Fibroblast of skin of abdomen (primary cell): ENCODE measurements at regions not wholly inside any gene's neighbourhood (a gene's known extent, or its start where the extent isn't known, plus 50 kb on each side); places are given as distances from the start of the nearest gene placed in this dataset.

Source experiments
- DNase-seq: peaks from one replicate; pipeline ENCODE4 v3.0.0-alpha.2; 2013

DNA sequence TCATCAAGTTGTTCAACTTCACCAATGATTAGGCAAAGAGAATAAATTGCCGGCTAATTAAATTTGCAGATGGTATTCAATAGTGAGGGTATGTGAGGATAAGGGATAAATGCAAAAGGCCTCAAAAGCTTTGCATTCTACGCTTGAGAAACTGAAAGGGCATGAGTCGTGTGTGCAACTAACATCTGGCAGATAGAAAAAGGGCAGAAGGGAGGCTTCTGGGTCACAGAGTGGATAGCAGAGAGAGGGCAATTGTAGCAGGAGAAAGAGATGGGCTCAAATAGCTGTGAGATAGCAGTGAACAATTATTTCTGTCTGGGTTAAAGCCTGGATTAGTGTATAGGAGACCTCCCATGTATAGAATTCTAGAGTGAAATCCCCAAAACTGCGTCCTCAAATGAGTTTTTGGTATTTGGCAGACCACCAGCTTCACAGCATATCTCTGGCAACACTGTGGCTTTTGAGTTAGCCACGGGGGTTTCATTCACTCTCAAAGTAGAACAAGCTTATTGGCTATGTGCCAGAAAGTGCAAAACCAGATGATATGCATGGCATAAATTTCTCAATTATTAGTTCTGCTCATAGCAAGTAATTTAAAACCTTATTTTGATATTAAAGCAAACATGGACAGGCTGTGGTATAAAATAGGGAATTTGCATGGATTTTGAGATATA is 586.3 kb downstream of the BRINP1 start:
- no peak for DNase-seq

DNA sequence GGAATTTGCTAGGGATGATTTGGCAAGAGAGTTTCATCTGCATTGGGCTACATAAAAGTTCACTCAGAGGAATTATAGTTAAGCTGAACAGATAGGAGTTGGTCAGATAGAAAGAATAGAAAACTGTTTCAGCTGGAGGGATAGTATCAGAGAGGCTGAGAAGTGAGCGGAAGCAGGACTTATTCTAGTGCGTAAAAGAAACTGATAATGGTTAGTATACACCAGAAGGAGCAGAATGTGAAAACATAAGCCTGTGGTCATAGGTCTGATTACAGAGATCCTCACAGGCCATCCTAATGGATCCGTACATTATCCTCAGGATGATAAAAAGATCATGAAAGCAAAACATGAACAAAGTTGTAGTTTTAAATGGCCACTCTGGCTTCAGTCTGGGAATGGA is 585.2 kb downstream of the BRINP1 start:
- DNase-seq, result no peak

DNA sequence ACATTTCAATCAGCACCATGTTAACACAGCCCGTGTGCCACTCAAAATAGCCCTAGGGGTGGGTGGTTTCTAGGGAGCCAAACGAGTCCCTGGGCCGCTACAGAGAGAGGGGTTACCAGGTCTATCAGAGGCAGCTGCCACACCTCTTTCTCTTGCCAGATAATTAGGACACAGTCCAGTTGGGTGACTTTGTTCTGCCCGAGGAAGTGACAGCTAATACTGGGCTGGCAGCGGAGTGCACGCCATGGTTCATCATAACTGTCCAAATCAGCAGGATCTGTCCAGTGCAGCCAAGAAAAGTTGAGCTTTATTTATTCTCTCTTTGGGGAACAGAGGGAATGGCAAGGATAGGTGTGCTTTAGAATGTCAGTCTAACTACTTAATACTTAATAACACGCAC is 583.8 kb downstream of the BRINP1 start:
- DNase-seq, result no peak

GRCh38 chr9:118786877-118787276 is 582.4 kb downstream of the BRINP1 start:
- no peak for DNase-seq

GRCh38 chr9:118809160-118809625 is 560.0 kb downstream of the BRINP1 start:
- no peak for DNase-seq

DNA sequence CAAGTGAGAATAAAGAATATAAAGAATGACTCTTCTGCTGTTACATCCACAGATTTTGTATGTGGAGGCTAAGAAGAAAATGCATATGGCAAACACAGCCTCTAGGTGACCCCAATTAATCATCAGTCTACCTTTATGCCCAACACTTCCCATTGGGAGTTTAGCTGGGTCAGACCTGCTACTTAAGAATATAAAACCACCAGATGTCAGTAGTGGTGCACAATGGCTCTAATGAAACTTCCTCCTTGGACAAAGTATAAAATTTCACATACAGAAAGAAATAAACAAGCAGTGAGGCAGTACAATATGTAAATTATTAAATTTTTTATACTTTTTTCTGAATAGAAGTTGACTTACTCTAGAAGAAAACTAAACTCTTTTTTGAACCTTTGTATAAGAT is 539.9 kb downstream of the BRINP1 start:
- peak; percentile 2 for DNase-seq

GRCh38 chr9:118832371-118832770 is 536.9 kb downstream of the BRINP1 start:
- no peak for DNase-seq

DNA sequence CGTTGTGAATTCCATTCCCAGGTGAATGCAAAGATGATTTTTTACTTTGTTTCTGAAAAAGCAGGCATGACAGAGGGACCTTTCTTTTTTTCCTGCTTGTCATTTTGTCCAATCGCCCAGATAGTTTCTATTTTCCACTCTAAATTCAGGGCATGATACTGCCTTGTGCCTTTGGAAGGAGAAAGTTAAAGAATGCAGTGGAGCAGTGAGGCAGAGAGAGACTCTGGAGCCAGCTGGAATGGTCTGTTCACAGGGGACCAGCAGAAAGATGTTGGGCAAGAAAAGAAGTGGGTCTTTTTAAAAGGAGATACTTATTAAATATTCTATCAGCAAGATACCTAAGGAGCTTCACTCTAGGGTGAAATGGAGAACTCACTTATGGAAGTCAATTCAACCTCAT is 532.3 kb downstream of the BRINP1 start:
- DNase-seq, result no peak

- no peak for DNase-seq
Measured at GRCh38 chr9:118871531-118871930, 497.7 kb downstream of the BRINP1 start.

DNA sequence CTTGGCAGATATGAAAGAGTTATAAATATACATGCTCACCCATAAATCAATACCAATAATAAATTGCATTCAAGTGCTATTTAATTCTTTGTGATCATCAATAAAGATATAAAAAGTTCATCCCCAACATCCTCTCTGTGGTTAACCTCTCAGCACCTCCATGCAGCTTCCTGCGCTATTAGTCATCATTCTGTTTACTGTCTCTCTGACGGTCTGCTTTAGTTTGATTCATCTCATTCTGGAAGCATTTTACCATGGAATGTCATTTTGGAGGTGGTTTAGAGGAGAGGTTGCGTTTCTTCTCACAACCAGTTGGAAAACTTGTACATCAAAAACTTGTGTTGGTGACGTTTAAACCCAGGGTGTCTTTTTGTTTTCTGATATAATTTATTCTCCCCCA is 486.6 kb downstream of the BRINP1 start:
- peak; percentile 76 for DNase-seq

- DNase-seq, result no peak
Measured at GRCh38 chr9:118883411-118883810, 485.8 kb downstream of the BRINP1 start.

GRCh38 chr9:118891213-118891612 is 478.0 kb downstream of the BRINP1 start:
- DNase-seq, result no peak

DNA sequence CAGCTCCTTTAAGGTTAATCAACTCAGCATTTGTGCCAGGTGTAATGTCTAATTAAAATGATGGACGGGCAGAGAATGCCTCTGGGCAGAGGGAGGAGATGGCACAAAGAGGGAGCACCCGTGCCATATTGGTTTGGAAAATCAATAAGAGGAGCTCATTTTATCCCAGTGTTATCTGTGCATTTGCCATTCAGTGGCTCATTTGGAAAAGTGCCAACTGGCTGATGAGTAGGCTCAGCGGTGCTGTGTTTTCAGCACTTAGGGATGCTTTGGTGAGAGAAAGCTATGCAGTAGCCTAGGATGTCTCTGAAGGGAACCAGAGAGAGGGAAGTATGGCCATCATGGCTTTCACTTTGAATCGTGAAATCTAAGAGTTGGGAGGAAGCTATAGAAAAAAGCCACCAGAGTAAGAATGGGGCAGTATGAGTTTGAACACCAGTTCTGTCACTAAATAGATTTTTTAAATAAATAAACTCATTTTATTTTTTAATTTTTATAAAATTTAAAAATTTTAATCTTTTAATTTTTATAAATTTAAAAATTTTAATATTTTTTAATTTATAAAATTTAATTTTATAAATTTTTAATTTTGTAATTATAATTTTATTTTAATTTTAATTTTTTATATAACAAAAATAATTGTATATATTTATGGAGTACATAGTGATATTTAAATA is 472.8 kb downstream of the BRINP1 start:
- no peak for DNase-seq

- no peak for DNase-seq
Measured at GRCh38 chr9:118918180-118918579, 451.1 kb downstream of the BRINP1 start.

GRCh38 chr9:118928722-118929121 is 440.5 kb downstream of the BRINP1 start:
- DNase-seq, result no peak

GRCh38 chr9:118929287-118929686 is 439.9 kb downstream of the BRINP1 start:
- DNase-seq, result peak; percentile 88

DNA sequence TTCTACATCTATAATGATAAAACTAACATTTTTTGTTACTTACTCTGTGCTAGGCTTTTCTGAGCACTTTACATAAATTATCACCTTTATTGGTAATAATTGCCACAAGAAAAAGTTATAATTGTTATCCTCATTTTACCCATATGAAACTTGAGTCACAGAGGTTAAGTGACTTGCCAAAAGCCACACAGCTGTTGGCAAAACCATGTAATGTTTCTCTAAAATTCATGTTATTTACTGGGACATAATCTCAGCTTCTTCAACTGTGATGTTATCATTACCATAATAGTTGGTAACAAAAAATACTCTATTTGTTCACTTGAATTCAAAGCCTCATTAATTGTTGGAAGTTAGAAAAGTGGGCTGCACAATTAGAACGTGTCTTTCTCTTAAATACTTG is 437.3 kb downstream of the BRINP1 start:
- DNase-seq, result no peak

GRCh38 chr9:118938581-118938980 is 430.7 kb downstream of the BRINP1 start:
- no peak for DNase-seq

DNA sequence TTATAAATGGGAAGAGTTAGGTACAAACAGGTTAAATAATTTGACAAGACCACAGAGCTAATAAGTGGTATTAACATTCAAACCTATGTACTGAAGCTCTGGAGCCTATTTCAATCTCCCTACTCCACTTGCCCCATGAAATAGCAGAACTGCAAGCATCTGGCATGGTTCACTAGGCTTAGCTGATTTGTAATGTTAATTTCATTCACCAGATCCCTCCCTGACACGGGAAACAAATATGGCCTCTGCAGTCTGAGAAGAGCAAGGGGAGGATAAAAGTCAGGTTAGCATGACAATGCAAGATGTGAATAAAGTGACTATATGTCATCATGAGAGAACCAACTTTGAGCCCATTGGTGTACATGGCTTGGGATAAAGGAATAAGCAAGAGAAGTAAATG is 428.8 kb downstream of the BRINP1 start:
- DNase-seq, result no peak

- DNase-seq, result no peak
Measured at GRCh38 chr9:118946669-118947068, 422.6 kb downstream of the BRINP1 start.

- no peak for DNase-seq
Measured at GRCh38 chr9:118954857-118955256, 414.4 kb downstream of the BRINP1 start.

DNA sequence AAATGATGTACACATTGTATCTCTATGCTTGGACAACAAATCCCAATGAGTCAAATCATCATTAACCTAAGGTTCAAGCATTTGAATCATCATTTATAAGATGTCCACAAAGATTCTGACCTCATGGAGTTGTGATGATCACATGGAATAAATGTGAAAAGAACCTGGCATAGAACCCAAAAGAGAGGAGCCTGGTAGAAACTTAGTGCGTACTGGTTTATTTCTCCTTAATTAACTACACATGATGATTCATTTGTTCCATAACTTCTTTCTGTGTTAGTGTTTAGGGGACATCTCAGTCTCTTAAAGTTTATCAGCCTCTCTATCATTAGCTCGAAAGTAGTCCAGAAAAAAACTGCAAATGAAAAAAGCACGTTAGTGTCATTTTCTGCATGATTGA is 411.6 kb downstream of the BRINP1 start:
- no peak for DNase-seq

DNA sequence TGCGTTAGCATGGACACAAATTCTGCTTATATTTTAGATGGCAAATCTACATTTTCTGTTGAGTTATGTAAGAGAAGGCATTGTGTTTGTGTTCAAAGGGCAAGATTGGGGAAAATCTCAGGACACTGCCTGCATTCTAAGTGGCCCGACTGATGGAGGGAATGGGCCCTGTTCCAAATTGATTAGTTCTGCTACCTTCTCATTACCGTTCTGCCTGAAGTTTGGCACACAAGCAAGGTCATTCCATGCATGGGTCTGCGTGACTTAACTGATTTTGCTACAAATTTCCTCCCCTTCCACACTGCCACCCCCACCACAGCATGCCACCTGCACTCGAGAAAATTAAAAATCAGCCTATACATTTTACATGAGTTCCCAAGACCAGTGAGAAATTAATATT is 409.9 kb downstream of the BRINP1 start:
- DNase-seq, result no peak

DNA sequence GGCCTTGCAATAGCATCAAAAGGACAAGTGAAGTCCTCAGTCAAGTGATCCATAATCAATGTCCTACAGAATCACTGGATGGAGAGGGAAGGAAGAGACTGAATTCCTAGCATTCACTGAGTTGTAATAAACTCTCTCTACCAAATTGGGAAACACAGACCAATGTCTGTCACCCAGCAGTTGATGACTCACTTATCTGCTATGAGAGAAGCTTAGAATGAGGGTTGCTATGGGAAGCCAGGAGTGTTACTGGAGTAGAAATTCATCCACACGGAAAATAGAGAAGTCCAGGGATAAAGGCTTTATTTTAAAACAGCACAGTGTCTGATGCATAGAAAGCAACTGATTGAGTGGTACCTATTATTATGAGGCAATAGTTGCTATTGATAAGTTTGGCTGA is 407.4 kb downstream of the BRINP1 start:
- peak; percentile 92 for DNase-seq

- DNase-seq, result peak; percentile 75
Measured at GRCh38 chr9:118962426-118962825, 406.8 kb downstream of the BRINP1 start.
